ENCODE measurements at regions not wholly inside any gene's neighbourhood (a gene's known extent, or its start where the extent isn't known, plus 50 kb on each side); places are given as distances from the start of the nearest gene placed in this dataset.
"Not testable (repeated sequence)": the region's sequence is repeated elsewhere in the genome, so short reads cannot be mapped to it uniquely, and the experiment has no call there.

DNA sequence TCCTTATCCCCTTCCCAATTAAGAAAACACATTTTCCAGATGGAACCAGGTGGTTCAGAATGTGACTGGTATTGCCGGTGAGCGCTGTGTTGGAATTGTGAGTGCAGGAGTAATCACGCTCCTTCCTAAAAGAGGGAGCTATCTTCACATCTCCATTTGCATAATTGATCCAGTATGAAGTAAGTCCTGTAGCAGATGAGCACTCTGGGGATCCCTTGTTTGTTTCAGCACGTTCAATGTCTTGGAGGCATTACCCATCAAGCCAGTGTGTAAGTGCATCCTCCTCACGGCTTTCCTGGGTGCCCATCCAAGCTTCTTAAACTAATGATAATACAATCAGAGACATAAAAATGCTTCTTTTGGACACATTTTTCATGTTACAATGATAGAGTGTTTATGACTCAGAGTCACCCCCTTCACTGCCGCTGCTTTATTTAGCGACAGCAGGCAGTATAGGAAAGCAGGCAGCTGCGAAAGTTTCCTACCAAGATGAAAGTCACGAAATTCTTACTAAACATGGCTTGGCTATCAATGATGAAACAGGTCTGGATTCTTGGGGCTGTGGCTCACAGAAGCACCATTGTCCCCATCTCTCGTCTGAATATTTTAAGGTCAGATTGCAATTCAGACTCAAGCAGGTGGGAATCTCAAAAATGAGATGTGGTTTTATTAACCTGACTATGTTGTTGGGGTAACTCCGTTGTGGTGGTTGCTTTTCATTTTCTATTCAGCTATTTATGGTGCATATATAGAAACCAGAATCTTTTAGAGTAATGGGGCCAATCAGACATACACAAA lies 346.3 kb upstream of the MDFIC2 start:
- FAIRE-seq = no peak
- no peak for DNase-seq (ENCODE audit: insufficient read length, low spot score)

DNA sequence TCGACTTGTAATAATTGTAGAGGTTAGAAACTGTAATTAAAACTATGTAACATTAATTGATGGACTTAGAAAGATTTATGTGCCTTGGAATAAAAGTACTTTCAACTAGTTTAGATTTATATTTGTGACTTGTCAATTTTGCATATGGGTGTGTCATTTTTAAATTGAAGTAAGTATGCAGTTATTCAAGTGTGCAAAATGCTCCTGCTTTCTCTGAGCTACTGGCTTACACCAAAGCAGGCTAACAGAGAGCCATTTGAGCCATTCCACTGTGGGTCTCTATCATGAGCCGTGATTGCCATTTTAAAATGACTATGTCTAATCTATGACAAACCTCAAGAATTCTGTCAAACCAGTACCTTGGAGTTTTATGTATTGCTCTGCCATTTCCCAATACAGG lies 345.0 kb upstream of the MDFIC2 start:
- DNase-seq (ENCODE audit: insufficient read length, low spot score) (no peak), FAIRE-seq (no peak)

GRCh38 chr3:70647823-70648222 lies 335.4 kb upstream of the MDFIC2 start:
- FAIRE-seq = no peak
- no peak for DNase-seq (ENCODE audit: insufficient read length, low spot score)

DNA sequence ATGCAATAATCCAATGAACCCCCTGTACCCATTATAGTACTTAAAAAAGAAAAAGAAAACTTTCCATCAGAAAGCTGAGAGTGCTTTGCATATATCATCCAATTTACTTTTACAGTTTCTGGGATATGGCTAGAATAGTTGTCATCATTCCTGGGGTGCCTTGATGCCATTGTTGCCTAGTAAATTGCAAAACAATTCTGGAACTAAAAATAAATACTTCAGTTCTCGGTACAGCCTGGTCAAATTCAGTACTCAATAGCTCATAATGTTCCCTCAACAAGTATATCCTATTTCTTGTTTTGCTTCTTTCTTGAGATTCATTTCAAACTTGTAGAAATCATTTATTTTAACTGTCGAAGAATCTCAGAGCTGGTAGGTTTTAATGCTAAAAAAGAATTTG lies 334.7 kb upstream of the MDFIC2 start:
- FAIRE-seq (no peak), DNase-seq (ENCODE audit: insufficient read length, low spot score) (no peak)

GRCh38 chr3:70646635-70647034 lies 334.2 kb upstream of the MDFIC2 start:
- DNase-seq (ENCODE audit: insufficient read length, low spot score) = no peak
- no peak for FAIRE-seq

GRCh38 chr3:70640481-70640880 lies 328.0 kb upstream of the MDFIC2 start:
- no peak for FAIRE-seq

GRCh38 chr3:70635301-70635700 lies 322.9 kb upstream of the MDFIC2 start:
- DNase-seq (ENCODE audit: insufficient read length, low spot score) (no peak), FAIRE-seq (no peak)

More at GRCh38 chr3:70640481-70640880, 328.0 kb upstream of the MDFIC2 start:
- DNase-seq (ENCODE audit: insufficient read length, low spot score) = no peak

GRCh38 chr3:70631716-70632307 lies 319.4 kb upstream of the MDFIC2 start:
- FAIRE-seq = no peak
- DNase-seq (ENCODE audit: insufficient read length, low spot score) = no peak

- no peak for FAIRE-seq
- DNase-seq (ENCODE audit: insufficient read length, low spot score) = no peak
Measured at GRCh38 chr3:70621451-70621850, 309.0 kb upstream of the MDFIC2 start.

GRCh38 chr3:70620956-70621355 lies 308.5 kb upstream of the MDFIC2 start:
- DNase-seq (ENCODE audit: insufficient read length, low spot score) = no peak
- no peak for FAIRE-seq

- DNase-seq (ENCODE audit: insufficient read length, low spot score) = no peak
- FAIRE-seq = no peak
Measured at GRCh38 chr3:70620367-70620766, 307.9 kb upstream of the MDFIC2 start.

- DNase-seq (ENCODE audit: insufficient read length, low spot score) (no peak), FAIRE-seq (no peak)
Measured at GRCh38 chr3:70618151-70618550, 305.7 kb upstream of the MDFIC2 start.

GRCh38 chr3:70617349-70617748 lies 304.9 kb upstream of the MDFIC2 start:
- not testable (repeated sequence) for DNase-seq (ENCODE audit: insufficient read length, low spot score); FAIRE-seq

GRCh38 chr3:70615286-70615685 lies 302.8 kb upstream of the MDFIC2 start:
- DNase-seq (ENCODE audit: insufficient read length, low spot score) (no peak), FAIRE-seq (no peak)

GRCh38 chr3:70614111-70614510 lies 301.7 kb upstream of the MDFIC2 start:
- FAIRE-seq = no peak

GRCh38 chr3:70612920-70613319 lies 300.5 kb upstream of the MDFIC2 start:
- FAIRE-seq (no peak), DNase-seq (ENCODE audit: insufficient read length, low spot score) (no peak)

More at GRCh38 chr3:70614111-70614510, 301.7 kb upstream of the MDFIC2 start:
- DNase-seq (ENCODE audit: insufficient read length, low spot score) = no peak

DNA sequence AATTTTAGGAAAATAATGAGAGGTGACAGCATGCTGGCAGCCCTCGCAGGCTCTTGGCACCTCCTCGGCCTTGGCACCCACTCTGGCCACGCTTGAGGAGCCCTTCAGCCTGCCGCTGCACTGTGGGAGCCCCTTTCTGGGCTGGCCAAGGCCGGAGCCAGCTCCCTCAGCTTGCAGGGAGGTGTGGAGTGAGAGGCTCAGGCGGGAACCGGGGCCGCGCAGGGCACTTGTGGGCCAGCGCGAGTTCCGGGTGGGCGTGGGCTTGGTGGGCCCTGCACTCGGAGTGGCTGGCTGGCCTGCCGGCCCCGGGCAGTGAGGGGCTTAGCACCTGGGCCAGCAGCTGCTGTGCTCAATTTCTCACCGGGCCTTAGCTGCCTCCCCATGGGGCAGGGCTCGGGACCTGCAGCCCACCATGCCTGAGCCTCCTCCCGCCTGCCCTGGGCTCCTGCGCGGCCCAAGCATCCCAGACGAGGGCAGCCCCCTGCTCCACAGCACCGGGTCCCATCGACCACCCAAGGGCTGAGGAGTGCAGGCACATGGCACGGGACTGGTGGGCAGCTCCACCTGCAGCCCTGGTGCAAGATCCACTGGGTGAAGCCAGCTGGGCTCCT lies 299.3 kb upstream of the MDFIC2 start:
- not testable (repeated sequence) for FAIRE-seq; DNase-seq (ENCODE audit: insufficient read length, low spot score)

DNA sequence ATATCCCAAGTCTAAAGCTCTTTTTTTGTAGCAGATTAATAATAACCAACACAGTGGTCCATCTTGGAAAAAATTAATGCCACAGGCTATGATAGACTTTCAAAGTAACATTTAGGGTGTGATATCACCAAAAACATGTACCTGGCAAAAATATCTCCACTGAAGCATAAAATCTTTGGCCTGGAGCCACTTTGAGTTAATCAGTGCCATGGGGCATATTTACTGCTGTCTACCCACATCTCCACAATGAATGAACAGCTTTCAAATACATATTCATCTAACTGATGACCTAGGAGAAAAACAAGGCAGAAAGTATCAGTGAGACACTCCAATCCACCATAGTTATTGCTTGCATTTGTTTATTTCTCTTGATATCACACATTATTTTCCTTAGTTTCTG lies 296.0 kb upstream of the MDFIC2 start:
- FAIRE-seq = no peak
- DNase-seq (ENCODE audit: insufficient read length, low spot score) = no peak

GRCh38 chr3:70607469-70607868 lies 295.0 kb upstream of the MDFIC2 start:
- no peak for DNase-seq (ENCODE audit: insufficient read length, low spot score)
- no peak for FAIRE-seq

GRCh38 chr3:70606018-70606417 lies 293.6 kb upstream of the MDFIC2 start:
- FAIRE-seq = peak; percentile 26
- no peak for DNase-seq (ENCODE audit: insufficient read length, low spot score)

DNA sequence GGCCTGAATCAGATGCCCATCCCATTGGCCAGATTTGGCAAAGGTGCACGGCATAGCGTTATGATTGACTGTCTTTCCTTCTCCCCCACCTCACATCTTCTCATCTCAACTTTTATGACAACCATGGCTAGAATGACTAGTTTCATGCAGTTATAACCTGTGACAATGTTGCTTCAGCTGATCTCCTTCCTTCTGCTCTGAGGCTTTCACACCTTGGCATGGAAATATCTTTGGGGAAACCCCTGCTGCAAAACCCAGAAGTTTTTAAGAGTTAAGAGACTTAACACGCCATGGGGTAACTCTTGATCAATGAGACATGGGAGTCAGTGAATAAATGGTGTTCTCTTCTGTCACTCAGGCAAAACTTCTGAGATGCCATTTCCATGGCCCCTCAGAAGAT lies 290.7 kb upstream of the MDFIC2 start:
- DNase-seq (ENCODE audit: insufficient read length, low spot score) (no peak), FAIRE-seq (no peak)

- no peak for FAIRE-seq
Measured at GRCh38 chr3:70597312-70597711, 284.9 kb upstream of the MDFIC2 start.

More at GRCh38 chr3:70597312-70597711, 284.9 kb upstream of the MDFIC2 start:
- no peak for DNase-seq (ENCODE audit: insufficient read length, low spot score)
